GM10266 (cell line): ENCODE measurements at regions not wholly inside any gene's neighbourhood (a gene's known extent, or its start where the extent isn't known, plus 50 kb on each side); places are given as distances from the start of the nearest gene placed in this dataset.

Source experiments
- DNase-seq: peaks from one replicate; pipeline ENCODE4 v3.0.0; 2012; ENCODE audit errors: extremely low spot score
- CTCF ChIP-seq: IDR thresholded peaks from 2 replicates; pipeline ENCODE4 v1.5.1; 2012; ENCODE audit warnings: mild to moderate bottlenecking, low read depth; ENCODE audit not compliant: control insufficient read depth, insufficient read depth; ENCODE audit errors: missing control alignments

DNA sequence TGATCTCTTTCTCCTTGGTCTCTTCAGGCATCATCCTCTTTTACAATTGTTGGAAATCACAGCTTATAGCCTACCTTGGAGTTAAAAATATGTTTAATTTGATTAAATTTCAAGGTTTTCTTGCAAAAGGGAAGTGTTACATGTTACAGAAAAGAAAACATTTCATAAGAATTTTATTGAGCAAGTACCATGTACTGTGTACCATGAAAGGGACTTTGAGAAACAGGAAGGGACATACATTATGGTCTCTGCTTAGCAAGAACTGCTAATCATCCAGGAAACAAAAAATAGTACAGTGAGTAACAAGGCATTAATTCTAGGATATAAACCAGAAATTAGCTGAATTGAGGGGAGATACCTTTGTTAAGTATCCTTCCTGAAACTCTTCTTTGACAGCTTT is 145.3 kb upstream of the SPACA1 start:
- DNase-seq, result no peak
- no peak for TF ChIP-seq CTCF

DNA sequence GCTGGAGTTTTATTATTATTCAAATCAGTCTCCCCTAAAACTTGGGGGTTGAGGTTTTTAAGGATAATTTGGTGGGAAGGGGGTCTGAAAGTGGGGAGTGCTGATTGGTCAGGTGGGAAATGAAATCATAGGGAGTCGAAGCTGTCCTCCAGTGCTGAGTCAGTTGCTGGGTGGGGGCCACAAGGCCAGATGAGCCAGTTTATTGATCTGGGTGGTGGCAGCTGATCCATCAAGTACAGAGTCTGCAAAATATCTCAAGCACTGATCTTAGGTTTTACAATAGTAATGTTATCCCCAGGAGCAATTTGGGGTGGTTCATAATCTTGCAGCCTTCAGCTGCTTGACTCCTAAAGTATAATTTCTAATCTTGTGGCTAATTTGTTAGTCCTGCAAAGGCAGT is 146.0 kb upstream of the SPACA1 start:
- no peak for TF ChIP-seq CTCF

DNA sequence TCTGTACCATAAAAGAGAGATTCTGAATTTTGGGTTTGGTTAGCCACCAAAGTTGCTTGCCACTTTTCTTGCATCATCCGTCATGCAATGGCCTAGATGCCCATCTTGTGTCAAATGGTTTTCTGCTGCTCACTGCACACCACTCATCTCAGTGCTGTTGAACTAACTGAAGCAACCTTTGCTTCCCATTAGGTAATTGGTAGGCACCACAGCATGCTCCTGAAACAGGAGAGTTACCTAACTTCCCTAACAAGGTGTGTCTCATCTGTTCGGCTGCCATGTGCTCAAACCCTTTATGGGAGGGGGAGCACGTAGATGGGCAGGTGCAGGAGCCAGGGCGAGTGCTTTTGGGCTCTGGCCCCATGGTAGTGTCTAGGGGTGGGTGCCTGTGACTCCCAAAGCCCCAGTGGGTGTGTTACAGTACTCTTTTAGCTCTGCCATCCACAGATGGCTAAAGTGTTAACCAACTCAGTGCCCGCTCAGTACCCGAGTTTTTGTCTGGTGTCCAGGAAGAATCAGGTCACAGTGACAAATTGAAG is 147.4 kb upstream of the SPACA1 start:
- TF ChIP-seq CTCF, result no peak
- no peak for DNase-seq

More for the DNA sequence above, 146.0 kb upstream of the SPACA1 start:
- DNase-seq, result no peak

GRCh38 chr6:87899499-87900147 is 148.0 kb upstream of the SPACA1 start:
- no peak for TF ChIP-seq CTCF
- no peak for DNase-seq

GRCh38 chr6:87897663-87898062 is 150.0 kb upstream of the SPACA1 start:
- no peak for DNase-seq
- no peak for TF ChIP-seq CTCF

DNA sequence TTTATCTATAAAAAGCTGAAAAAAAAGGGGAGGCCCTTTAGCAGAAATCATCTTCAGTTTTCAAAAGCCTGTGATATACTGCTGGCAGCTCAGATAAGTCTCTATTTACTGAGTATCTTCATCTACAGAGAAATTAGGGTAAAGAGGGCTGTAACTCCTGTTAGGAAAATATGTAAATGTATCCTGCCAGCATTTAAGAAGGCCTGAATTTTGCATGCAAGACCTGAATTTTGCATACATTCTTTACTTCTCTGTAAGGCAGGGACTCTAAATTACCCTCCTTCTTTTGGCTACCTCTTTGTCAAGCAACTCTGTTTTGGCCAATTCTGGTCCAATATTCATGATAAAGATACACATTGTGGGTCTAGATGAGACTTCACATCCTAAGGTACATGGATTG is 150.6 kb upstream of the SPACA1 start:
- no peak for DNase-seq
- TF ChIP-seq CTCF, result no peak

- DNase-seq, result no peak
- TF ChIP-seq CTCF, result no peak
Observed at GRCh38 chr6:87887266-87887665, 160.4 kb upstream of the SPACA1 start.
